ENCODE measurements at regions not wholly inside any gene's neighbourhood (a gene's known extent, or its start where the extent isn't known, plus 50 kb on each side); places are given as distances from the start of the nearest gene placed in this dataset.

GRCh38 chr13:90952326-90952725 is 395.2 kb upstream of the MIR17HG start:
- H3K27ac Mint-ChIP-seq = no peak overlapping the region
- no peaks in the 10 kb centered on the region for H3K36me3 Mint-ChIP-seq (ENCODE audit: low read depth)
- no peaks in the 10 kb centered on the region for H3K27me3 Mint-ChIP-seq (ENCODE audit: low read depth, poor library complexity)
- H3K4me1 Mint-ChIP-seq = no peaks in the 10 kb centered on the region
- peaks cover 7% of the 10 kb centered on the region for H3K9me3 Mint-ChIP-seq
- no peak overlapping the region for H3K4me3 Mint-ChIP-seq
- TF ChIP-seq, protein P1, sequence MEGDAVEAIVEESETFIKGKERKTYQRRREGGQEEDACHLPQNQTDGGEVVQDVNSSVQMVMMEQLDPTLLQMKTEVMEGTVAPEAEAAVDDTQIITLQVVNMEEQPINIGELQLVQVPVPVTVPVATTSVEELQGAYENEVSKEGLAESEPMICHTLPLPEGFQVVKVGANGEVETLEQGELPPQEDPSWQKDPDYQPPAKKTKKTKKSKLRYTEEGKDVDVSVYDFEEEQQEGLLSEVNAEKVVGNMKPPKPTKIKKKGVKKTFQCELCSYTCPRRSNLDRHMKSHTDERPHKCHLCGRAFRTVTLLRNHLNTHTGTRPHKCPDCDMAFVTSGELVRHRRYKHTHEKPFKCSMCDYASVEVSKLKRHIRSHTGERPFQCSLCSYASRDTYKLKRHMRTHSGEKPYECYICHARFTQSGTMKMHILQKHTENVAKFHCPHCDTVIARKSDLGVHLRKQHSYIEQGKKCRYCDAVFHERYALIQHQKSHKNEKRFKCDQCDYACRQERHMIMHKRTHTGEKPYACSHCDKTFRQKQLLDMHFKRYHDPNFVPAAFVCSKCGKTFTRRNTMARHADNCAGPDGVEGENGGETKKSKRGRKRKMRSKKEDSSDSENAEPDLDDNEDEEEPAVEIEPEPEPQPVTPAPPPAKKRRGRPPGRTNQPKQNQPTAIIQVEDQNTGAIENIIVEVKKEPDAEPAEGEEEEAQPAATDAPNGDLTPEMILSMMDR (IDR thresholded peaks at IDR 0.05) = no peak
- DNase-seq = no peak

- Mint-ChIP-seq H3K9me3 (no peaks in the 10 kb centered on the region), H3K36me3 (ENCODE audit: low read depth) (no peaks in the 10 kb centered on the region), H3K27ac (no peak overlapping the region), H3K4me3 (no peak overlapping the region), H3K4me1 (no peaks in the 10 kb centered on the region), H3K27me3 (ENCODE audit: low read depth, poor library complexity) (no peaks in the 10 kb centered on the region)
- no peak for DNase-seq
- TF ChIP-seq, protein P1 (IDR thresholded peaks at IDR 0.05) = no peak
Observed at GRCh38 chr13:90954605-90955195, 392.8 kb upstream of the MIR17HG start.

GRCh38 chr13:90956031-90956430 is 391.5 kb upstream of the MIR17HG start:
- Mint-ChIP-seq H3K36me3 (ENCODE audit: low read depth) (no peaks in the 10 kb centered on the region), H3K27me3 (ENCODE audit: low read depth, poor library complexity) (no peaks in the 10 kb centered on the region), H3K4me1 (no peaks in the 10 kb centered on the region), H3K27ac (peak overlapping the region; percentile 30), H3K4me3 (no peak overlapping the region), H3K9me3 (no peaks in the 10 kb centered on the region)
- DNase-seq = no peak
- TF ChIP-seq, protein P1 (IDR thresholded peaks at IDR 0.05) = no peak

GRCh38 chr13:90958866-90959265 is 388.6 kb upstream of the MIR17HG start:
- H3K27me3 Mint-ChIP-seq (ENCODE audit: low read depth, poor library complexity) = no peaks in the 10 kb centered on the region
- no peaks in the 10 kb centered on the region for H3K4me1 Mint-ChIP-seq
- H3K36me3 Mint-ChIP-seq (ENCODE audit: low read depth) = no peaks in the 10 kb centered on the region
- H3K4me3 Mint-ChIP-seq = no peak overlapping the region
- H3K9me3 Mint-ChIP-seq = no peaks in the 10 kb centered on the region
- DNase-seq = no peak
- no peak overlapping the region for H3K27ac Mint-ChIP-seq
- TF ChIP-seq, protein P1 (IDR thresholded peaks at IDR 0.05) = no peak

DNA sequence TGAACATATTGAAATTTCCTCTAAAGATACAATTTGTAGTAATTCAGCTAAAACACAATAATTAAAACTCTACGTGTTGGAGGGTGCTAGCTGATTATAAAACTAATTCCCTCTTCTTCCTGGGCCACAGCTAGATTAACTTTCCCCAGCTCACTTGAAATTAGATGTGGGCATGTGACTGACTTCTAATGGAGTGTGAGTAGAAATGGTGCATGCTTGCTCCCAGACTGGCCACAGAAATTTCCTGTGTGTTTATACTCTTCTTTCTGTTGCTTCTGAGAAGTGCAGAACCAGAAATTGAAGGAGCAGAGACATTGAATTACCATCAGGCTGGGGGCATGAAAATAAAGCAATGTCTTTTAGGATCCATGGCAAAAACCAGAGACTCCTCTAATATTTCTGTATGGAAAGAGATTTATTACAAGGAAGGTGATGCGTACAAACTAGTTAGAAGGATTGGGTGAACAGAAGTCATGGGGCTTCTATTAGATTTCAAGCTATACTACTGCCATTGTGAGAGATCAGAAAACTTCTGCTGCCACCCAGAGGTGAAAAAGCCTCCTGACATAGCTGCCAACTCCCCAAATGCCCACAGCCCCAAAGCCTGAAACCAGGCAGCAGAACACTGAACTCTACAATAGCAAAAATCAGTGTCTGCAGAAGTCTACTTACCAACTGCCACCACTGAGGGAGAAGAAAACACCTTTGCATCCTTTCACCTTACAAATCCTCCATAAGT is 379.2 kb upstream of the MIR17HG start:
- Mint-ChIP-seq H3K4me1 (no peaks in the 10 kb centered on the region), H3K36me3 (ENCODE audit: low read depth) (no peaks in the 10 kb centered on the region), H3K4me3 (no peak overlapping the region), H3K27ac (no peak overlapping the region), H3K9me3 (no peaks in the 10 kb centered on the region), H3K27me3 (ENCODE audit: low read depth, poor library complexity) (no peaks in the 10 kb centered on the region)
- TF ChIP-seq, protein P1 (IDR thresholded peaks at IDR 0.05) = peak; percentile 35
- DNase-seq = peak; percentile 28
